ENCODE measurements at regions not wholly inside any gene's neighbourhood (a gene's known extent, or its start where the extent isn't known, plus 50 kb on each side); places are given as distances from the start of the nearest gene placed in this dataset.
"Not testable (repeated sequence)": the region's sequence is repeated elsewhere in the genome, so short reads cannot be mapped to it uniquely, and the experiment has no call there.

GRCh38 chr3:191094057-191094845 lies 104.8 kb upstream of the OSTN start:
- no peak for DNase-seq (ENCODE audit: low read depth)

GRCh38 chr3:191087391-191087790 lies 111.7 kb upstream of the OSTN start:
- in situ Hi-C loops (cut with HindIII; ENCODE audit: low pct_unique_long_range_greater_than_20kb, low sequenced_read_pairs): no loop called here
- DNase-seq (ENCODE audit: low read depth): no peak

More at GRCh38 chr3:191094057-191094845, 104.8 kb upstream of the OSTN start:
- in situ Hi-C loops (cut with HindIII; ENCODE audit: low pct_unique_long_range_greater_than_20kb, low sequenced_read_pairs): no loop called here

GRCh38 chr3:191085091-191085490 lies 114.0 kb upstream of the OSTN start:
- in situ Hi-C loops (cut with HindIII; ENCODE audit: low pct_unique_long_range_greater_than_20kb, low sequenced_read_pairs): no loop called here
- DNase-seq (ENCODE audit: low read depth): no peak

GRCh38 chr3:191078913-191079312 lies 120.1 kb upstream of the OSTN start:
- in situ Hi-C loops (cut with HindIII; ENCODE audit: low pct_unique_long_range_greater_than_20kb, low sequenced_read_pairs); DNase-seq (ENCODE audit: low read depth): not testable (repeated sequence)

- DNase-seq (ENCODE audit: low read depth): no peak
- in situ Hi-C loops (cut with HindIII; ENCODE audit: low pct_unique_long_range_greater_than_20kb, low sequenced_read_pairs): no loop called here
Measured at GRCh38 chr3:191076903-191077552, 122.0 kb upstream of the OSTN start.

- no peak for DNase-seq (ENCODE audit: low read depth)
- in situ Hi-C loops (cut with HindIII; ENCODE audit: low pct_unique_long_range_greater_than_20kb, low sequenced_read_pairs): no loop called here
Measured at GRCh38 chr3:191074511-191074910, 124.5 kb upstream of the OSTN start.

GRCh38 chr3:191070762-191071403 lies 128.2 kb upstream of the OSTN start:
- peak; percentile 45 for DNase-seq (ENCODE audit: low read depth)

GRCh38 chr3:191070201-191070600 lies 128.8 kb upstream of the OSTN start:
- in situ Hi-C loops (cut with HindIII; ENCODE audit: low pct_unique_long_range_greater_than_20kb, low sequenced_read_pairs): no loop called here
- peak; percentile 26 for DNase-seq (ENCODE audit: low read depth)

More at GRCh38 chr3:191070762-191071403, 128.2 kb upstream of the OSTN start:
- in situ Hi-C loops (cut with HindIII; ENCODE audit: low pct_unique_long_range_greater_than_20kb, low sequenced_read_pairs): no loop called here

GRCh38 chr3:191068946-191069813 lies 129.9 kb upstream of the OSTN start:
- in situ Hi-C loops (cut with HindIII; ENCODE audit: low pct_unique_long_range_greater_than_20kb, low sequenced_read_pairs): no loop called here
- no peak for DNase-seq (ENCODE audit: low read depth)

GRCh38 chr3:191066669-191067068 lies 132.4 kb upstream of the OSTN start:
- in situ Hi-C loops (cut with HindIII; ENCODE audit: low pct_unique_long_range_greater_than_20kb, low sequenced_read_pairs): no loop called here
- peak; percentile 39 for DNase-seq (ENCODE audit: low read depth)

GRCh38 chr3:191065181-191065805 lies 133.7 kb upstream of the OSTN start:
- in situ Hi-C loops (cut with HindIII; ENCODE audit: low pct_unique_long_range_greater_than_20kb, low sequenced_read_pairs): no loop called here
- DNase-seq (ENCODE audit: low read depth): no peak

GRCh38 chr3:191051037-191051436 lies 148.0 kb upstream of the OSTN start:
- in situ Hi-C loops (cut with HindIII; ENCODE audit: low pct_unique_long_range_greater_than_20kb, low sequenced_read_pairs): no loop called here
- DNase-seq (ENCODE audit: low read depth): peak; percentile 43

GRCh38 chr3:191047930-191048329 lies 151.1 kb upstream of the OSTN start:
- in situ Hi-C loops (cut with HindIII; ENCODE audit: low pct_unique_long_range_greater_than_20kb, low sequenced_read_pairs): no loop called here
- no peak for DNase-seq (ENCODE audit: low read depth)

- in situ Hi-C loops (cut with HindIII; ENCODE audit: low pct_unique_long_range_greater_than_20kb, low sequenced_read_pairs): no loop called here
- DNase-seq (ENCODE audit: low read depth): no peak
Measured at GRCh38 chr3:191030929-191031328, 168.1 kb upstream of the OSTN start.

GRCh38 chr3:191030491-191030890 lies 168.0 kb upstream of the GMNC start:
- no peak for DNase-seq (ENCODE audit: low read depth)
- in situ Hi-C loops (cut with HindIII; ENCODE audit: low pct_unique_long_range_greater_than_20kb, low sequenced_read_pairs): no loop called here

- no peak for DNase-seq (ENCODE audit: low read depth)
- in situ Hi-C loops (cut with HindIII; ENCODE audit: low pct_unique_long_range_greater_than_20kb, low sequenced_read_pairs): no loop called here
Measured at GRCh38 chr3:191026746-191027145, 164.3 kb upstream of the GMNC start.

GRCh38 chr3:191020730-191021396 lies 158.4 kb upstream of the GMNC start:
- in situ Hi-C loops (cut with HindIII; ENCODE audit: low pct_unique_long_range_greater_than_20kb, low sequenced_read_pairs): no loop called here
- no peak for DNase-seq (ENCODE audit: low read depth)

All from Caki2 (cell line).